ENCODE measurements at regions not wholly inside any gene's neighbourhood (a gene's known extent, or its start where the extent isn't known, plus 50 kb on each side); places are given as distances from the start of the nearest gene placed in this dataset.

DNA sequence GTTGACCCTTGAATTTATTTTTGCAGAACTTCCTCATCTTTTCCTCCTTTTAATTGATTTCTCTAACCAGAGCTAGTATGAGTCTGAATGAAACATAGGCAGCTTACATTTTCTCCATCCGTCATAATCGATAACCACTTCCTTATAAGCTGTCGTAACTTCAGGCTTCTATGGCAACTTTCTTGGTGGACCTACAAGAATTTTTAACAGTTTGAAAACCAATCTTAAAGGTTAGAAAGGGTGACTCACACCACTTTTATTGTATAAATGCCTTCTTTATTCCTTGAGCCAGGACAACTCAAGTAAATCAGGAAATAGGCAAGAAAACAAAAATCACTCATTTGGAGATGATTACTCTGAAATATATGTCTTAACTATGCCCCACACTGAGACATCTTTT is 105.7 kb upstream of the KL start:
- DNase-seq: no peak

GRCh38 chr13:32911506-32911905 is 104.7 kb upstream of the KL start:
- DNase-seq: peak; percentile 33

DNA sequence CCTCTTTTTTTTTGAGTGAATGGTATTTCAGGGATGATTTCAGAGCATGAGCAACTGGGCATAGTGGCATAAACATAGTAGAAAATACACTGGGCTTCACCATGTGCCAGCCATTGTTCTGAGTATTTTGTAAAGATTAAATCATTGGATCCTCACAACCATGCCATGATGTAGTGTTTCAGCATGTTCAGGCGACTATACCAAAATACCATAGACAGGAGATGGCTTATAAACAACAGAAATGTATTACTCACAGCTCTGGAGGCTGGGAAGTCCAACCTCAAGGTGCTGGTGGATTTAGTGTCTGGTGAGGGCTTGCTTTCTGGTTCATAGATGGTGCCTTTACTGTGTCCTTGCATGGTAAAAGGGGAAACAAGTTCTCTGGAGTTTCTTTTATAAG is 101.5 kb upstream of the KL start:
- DNase-seq: no peak

DNA sequence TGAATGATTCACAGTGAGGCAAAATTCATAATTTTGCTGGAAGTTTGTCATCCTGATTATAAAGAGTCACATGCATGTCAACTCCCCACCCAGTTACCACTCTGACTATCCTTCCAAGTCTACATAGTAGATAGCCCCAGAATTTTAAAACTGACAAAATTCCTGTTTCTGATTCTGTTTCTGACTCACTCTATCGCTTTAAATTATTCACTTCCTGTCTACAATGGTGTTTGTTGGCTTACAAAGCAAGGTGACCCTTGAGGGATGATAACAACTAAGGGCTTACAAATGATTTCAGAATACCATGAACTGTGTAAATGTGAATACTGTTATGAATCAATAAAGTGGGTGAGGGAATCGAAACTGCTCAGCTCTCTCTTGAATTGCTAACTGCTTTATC is 98.7 kb upstream of the KL start:
- DNase-seq: peak; percentile 18

DNA sequence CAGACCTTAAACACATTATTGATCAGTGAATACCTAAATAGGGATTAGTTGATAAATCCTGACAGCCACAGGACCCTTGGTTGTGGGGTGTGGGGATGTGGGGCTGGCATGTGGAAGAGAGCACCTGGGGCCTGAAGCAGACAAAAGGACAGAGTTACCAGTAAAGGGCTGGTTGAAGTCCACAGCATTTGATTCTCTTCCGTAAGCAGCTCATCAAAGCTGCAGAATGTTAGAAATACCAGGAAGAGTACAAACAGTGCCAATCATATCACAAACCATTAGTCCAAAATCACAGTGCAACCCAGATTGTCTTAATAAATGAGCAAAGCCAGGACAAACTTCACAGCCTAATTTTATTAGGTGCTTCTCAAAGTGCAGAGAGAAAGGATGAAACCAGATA is 92.5 kb upstream of the KL start:
- DNase-seq: no peak

GRCh38 chr13:32924886-32925285 is 91.3 kb upstream of the KL start:
- DNase-seq: no peak

DNA sequence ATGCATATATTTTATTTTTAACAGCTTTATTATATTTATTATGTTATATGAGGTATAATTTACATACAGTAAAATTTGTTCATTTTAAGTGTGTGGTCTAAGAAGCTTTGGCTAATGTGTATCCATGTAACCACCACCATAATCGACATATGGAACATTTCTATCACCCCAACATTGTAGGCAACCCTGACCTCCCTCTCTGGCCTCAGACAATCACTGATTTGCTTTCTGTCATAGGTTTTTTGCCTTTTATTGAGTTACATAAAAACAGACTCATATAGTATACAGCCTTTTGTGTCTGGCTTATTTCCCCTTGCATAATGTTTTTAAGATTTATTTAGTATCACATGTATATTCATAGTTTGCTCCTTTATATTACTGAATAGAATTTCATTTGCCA is 90.7 kb upstream of the KL start:
- no peak for DNase-seq

DNA sequence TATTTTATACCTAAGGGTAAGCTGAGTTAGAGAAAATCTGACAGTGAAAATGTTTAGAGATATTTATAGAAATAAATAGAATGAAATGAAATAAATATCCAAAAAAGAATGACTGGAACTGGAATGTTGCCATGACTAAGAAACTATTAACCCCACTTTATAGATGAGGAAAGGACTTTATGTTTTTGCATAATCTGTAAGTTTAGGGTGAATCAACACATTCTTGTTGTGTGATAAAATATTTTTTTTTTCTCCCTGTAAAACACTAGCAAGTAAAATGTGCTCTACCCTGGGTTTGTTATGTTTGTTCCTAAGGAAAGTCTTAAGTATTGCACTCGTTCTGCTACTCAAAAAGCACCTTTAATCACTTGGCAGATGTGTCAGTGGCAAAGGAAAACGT is 83.8 kb upstream of the KL start:
- DNase-seq: no peak

GRCh38 chr13:32936716-32937115 is 79.5 kb upstream of the KL start:
- DNase-seq: no peak

- DNase-seq: no peak
These were observed 77.9 kb upstream of the KL start for GRCh38 chr13:32938314-32938713.

- DNase-seq: peak; percentile 62
These were observed 77.3 kb upstream of the KL start for GRCh38 chr13:32938907-32939306.

DNA sequence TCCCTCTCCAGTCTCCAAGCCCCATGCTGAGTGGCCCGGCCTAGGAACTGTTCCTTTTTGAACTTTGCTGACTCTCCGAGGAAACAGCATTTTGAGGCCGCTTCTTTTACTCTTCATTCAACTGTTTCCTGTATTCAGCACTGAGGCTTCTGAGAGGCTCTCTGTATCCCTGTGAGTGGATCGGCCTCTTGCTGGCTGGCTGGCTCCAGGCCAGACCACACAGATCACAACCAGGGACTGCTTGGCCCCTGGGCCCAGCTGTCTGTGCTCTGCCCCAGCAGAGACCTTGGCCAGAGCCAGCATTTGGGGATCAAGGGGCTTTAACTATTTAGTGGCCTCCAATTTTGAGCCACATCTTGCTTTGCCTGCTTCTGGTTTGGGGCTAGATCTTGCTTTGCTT is 75.6 kb upstream of the KL start:
- peak; percentile 49 for DNase-seq

GRCh38 chr13:32941368-32941767 is 74.9 kb upstream of the KL start:
- DNase-seq: no peak

GRCh38 chr13:32946558-32946957 is 69.7 kb upstream of the KL start:
- DNase-seq: no peak

DNA sequence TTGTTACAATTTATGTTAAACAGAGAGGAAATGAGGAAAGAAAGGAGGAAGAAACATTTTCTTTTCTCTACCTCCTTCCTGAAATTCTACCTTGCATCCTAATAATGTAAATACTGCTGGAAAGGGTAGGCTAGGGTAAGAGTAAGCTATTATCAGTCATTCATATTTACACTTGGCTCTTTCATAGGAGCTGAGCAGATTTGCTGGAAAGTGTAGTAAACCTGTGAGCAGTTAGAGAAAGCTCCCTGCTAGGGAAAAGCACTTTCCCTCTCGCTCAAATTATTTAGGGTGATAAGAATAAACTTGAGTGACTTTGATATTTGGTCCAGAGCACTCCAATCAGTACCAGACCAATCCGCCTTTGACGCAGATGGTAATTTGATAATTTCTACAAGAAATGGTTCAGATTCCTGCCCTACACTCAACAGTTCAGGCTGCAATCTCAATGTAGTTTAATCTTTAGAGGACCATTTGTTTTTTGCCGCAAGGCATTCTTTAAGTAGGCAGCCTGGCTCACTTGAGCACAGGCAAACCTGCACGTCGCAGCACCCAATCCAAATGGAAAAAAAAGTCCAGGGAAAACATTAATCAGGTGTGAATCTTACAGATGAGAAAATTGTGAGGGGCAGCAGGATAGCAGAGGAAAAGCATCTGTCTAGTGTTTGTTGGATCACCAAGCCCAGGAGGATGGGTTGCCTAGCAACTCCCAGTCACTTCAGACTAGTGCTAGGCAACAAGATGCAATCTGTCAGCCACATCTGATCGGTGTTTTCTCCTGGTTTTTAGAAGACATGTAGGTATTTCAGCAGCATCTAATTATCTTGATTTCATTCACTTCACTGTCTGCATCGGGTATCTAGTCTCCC is 68.6 kb upstream of the KL start:
- DNase-seq: no peak

DNA sequence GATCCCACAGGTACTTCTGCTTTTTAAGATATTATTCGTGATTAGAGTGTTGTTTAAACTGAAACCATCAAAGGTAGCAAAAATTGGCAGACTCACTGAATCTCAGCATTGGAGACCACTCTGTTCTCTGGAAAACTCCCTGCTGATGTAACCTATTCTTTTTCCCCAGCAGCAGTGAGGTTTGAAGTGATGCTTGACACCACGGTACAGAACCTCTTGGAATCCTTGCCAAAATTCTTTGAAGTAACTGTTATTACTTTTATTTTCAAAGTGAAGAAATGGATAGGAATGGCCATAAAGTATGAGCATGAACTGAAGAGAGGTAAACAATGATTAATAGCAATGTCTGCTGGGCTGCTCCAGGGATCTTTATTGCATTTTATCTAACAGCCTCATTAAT is 66.4 kb upstream of the KL start:
- DNase-seq: no peak

GRCh38 chr13:32951580-32951979 is 64.6 kb upstream of the KL start:
- DNase-seq: no peak

- no peak for DNase-seq
These were observed 60.2 kb upstream of the KL start for GRCh38 chr13:32955881-32956594.

- DNase-seq: no peak
These were observed 59.7 kb upstream of the KL start for GRCh38 chr13:32956595-32956933.

DNA sequence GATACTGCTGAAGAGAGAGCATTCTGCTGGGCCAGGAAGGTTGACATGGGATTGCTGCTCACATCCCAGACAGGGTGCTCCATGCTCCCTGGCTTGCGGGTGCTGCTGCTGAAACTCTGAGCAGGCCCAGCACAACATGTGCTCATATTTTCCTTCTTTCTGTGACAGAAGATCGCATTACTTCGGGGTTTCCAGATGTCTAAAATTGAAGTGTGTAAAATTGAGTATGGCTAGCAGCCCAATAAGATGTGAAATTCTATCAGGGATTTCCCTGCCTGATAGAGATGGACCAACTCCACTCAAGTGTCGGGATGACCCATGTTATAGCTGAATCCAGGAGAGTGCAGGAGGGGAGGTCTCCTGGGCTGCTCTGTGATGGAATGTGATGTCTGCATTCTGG is 55.6 kb upstream of the KL start:
- DNase-seq: no peak

DNA sequence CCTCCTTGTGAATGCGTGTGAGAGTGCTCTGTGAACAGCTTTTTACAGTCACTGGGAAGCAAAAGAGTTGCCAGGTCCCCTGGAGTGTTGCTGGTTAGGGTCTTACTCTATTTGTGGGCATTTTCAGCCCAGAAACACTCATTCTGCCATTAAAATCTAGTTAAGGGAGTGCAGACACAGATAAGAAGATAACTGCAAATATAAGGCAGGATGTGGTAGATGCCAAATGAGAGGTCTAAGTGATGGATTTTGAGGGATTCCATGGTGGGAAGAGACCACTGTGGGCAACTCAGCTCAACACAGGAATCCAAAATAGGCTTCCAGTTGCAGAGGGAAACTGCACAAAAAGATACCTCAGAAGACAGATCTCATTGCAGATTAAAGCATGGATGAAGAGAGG is 54.5 kb upstream of the KL start:
- DNase-seq: no peak

- no peak for DNase-seq
These were observed 53.9 kb upstream of the KL start for GRCh38 chr13:32962342-32962741.

- no peak for DNase-seq
These were observed 51.2 kb upstream of the KL start for GRCh38 chr13:32964987-32965386.

Data from fibroblast of skin of back (primary cell).